ENCODE measurements at regions not wholly inside any gene's neighbourhood (a gene's known extent, or its start where the extent isn't known, plus 50 kb on each side); places are given as distances from the start of the nearest gene placed in this dataset.
"Not testable (repeated sequence)": the region's sequence is repeated elsewhere in the genome, so short reads cannot be mapped to it uniquely, and the experiment has no call there.

DNA sequence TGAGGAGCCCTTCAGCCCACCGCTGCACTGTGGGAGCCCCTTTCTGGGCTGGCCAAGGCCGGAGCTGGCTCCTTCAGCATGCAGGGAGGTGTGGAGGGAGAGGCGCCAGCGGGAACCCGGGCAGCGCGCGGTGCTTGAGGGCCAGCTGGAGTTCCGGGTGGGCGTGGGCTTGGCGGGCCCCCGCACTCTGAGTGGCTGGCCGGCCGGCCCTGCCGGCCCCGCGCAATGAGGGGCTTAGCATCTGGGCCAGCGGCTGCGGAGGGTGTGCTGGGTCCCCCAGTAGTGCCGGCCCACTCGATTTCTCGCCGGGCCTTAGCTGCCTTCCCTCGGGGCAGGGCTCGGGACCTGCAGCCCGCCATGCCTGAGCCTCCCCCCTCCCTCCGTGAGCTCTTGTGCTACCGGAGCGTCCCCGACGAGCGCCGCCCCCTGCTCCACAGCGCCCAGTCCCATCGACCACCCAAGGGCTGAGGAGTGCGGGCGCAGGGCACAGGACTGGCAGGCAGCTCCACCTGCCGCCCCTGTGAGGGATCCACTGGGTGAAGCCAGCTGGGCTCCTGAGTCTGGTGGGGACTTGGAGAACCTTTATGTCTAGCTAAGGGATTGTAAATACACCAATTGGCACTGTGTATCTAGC is 55.0 kb upstream of the DYNC1LI1 start:
- TF ChIP-seq, protein P1, sequence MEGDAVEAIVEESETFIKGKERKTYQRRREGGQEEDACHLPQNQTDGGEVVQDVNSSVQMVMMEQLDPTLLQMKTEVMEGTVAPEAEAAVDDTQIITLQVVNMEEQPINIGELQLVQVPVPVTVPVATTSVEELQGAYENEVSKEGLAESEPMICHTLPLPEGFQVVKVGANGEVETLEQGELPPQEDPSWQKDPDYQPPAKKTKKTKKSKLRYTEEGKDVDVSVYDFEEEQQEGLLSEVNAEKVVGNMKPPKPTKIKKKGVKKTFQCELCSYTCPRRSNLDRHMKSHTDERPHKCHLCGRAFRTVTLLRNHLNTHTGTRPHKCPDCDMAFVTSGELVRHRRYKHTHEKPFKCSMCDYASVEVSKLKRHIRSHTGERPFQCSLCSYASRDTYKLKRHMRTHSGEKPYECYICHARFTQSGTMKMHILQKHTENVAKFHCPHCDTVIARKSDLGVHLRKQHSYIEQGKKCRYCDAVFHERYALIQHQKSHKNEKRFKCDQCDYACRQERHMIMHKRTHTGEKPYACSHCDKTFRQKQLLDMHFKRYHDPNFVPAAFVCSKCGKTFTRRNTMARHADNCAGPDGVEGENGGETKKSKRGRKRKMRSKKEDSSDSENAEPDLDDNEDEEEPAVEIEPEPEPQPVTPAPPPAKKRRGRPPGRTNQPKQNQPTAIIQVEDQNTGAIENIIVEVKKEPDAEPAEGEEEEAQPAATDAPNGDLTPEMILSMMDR (conservative IDR thresholded peaks at IDR 0.05; ENCODE audit: low read depth in 2 of 2), result not testable (repeated sequence)
- TF ChIP-seq ZNF114 (CRISPR knock-in tag; IDR thresholded peaks at IDR 0.05); EZH2 (IDR thresholded peaks at IDR 0.05; ENCODE audit: low read depth, unreplicated experiment); CREB1 (CRISPR knock-in tag; IDR thresholded peaks at IDR 0.05; ENCODE audit: low read depth); POLR2AphosphoS5 (IDR thresholded peaks at IDR 0.05; ENCODE audit: low read depth); STAT1 (IDR thresholded peaks at IDR 0.05; ENCODE audit: unreplicated experiment); EZH2phosphoT487 (IDR thresholded peaks at IDR 0.05; ENCODE audit: unreplicated experiment); JUNB (IDR thresholded peaks at IDR 0.05; ENCODE audit: unreplicated experiment); ZNF331 (CRISPR knock-in tag; IDR thresholded peaks at IDR 0.05; ENCODE audit: low read depth): not testable (repeated sequence)
- TF ChIP-seq, protein P2, sequence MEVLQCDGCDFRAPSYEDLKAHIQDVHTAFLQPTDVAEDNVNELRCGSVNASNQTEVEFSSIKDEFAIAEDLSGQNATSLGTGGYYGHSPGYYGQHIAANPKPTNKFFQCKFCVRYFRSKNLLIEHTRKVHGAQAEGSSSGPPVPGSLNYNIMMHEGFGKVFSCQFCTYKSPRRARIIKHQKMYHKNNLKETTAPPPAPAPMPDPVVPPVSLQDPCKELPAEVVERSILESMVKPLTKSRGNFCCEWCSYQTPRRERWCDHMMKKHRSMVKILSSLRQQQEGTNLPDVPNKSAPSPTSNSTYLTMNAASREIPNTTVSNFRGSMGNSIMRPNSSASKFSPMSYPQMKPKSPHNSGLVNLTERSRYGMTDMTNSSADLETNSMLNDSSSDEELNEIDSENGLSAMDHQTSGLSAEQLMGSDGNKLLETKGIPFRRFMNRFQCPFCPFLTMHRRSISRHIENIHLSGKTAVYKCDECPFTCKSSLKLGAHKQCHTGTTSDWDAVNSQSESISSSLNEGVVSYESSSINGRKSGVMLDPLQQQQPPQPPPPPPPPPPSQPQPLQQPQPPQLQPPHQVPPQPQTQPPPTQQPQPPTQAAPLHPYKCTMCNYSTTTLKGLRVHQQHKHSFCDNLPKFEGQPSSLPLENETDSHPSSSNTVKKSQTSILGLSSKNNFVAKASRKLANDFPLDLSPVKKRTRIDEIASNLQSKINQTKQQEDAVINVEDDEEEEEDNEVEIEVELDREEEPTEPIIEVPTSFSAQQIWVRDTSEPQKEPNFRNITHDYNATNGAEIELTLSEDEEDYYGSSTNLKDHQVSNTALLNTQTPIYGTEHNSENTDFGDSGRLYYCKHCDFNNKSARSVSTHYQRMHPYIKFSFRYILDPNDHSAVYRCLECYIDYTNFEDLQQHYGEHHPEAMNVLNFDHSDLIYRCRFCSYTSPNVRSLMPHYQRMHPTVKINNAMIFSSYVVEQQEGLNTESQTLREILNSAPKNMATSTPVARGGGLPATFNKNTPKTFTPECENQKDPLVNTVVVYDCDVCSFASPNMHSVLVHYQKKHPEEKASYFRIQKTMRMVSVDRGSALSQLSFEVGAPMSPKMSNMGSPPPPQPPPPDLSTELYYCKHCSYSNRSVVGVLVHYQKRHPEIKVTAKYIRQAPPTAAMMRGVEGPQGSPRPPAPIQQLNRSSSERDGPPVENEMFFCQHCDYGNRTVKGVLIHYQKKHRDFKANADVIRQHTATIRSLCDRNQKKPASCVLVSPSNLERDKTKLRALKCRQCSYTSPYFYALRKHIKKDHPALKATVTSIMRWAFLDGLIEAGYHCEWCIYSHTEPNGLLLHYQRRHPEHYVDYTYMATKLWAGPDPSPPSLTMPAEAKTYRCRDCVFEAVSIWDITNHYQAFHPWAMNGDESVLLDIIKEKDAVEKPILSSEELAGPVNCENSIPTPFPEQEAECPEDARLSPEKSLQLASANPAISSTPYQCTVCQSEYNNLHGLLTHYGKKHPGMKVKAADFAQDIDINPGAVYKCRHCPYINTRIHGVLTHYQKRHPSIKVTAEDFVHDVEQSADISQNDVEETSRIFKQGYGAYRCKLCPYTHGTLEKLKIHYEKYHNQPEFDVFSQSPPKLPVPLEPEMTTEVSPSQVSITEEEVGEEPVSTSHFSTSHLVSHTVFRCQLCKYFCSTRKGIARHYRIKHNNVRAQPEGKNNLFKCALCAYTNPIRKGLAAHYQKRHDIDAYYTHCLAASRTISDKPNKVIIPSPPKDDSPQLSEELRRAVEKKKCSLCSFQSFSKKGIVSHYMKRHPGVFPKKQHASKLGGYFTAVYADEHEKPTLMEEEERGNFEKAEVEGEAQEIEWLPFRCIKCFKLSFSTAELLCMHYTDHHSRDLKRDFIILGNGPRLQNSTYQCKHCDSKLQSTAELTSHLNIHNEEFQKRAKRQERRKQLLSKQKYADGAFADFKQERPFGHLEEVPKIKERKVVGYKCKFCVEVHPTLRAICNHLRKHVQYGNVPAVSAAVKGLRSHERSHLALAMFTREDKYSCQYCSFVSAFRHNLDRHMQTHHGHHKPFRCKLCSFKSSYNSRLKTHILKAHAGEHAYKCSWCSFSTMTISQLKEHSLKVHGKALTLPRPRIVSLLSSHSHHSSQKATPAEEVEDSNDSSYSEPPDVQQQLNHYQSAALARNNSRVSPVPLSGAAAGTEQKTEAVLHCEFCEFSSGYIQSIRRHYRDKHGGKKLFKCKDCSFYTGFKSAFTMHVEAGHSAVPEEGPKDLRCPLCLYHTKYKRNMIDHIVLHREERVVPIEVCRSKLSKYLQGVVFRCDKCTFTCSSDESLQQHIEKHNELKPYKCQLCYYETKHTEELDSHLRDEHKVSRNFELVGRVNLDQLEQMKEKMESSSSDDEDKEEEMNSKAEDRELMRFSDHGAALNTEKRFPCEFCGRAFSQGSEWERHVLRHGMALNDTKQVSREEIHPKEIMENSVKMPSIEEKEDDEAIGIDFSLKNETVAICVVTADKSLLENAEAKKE (CRISPR knock-in tag; IDR thresholded peaks at IDR 0.05), result not testable (repeated sequence)
- TF ChIP-seq, protein P3, sequence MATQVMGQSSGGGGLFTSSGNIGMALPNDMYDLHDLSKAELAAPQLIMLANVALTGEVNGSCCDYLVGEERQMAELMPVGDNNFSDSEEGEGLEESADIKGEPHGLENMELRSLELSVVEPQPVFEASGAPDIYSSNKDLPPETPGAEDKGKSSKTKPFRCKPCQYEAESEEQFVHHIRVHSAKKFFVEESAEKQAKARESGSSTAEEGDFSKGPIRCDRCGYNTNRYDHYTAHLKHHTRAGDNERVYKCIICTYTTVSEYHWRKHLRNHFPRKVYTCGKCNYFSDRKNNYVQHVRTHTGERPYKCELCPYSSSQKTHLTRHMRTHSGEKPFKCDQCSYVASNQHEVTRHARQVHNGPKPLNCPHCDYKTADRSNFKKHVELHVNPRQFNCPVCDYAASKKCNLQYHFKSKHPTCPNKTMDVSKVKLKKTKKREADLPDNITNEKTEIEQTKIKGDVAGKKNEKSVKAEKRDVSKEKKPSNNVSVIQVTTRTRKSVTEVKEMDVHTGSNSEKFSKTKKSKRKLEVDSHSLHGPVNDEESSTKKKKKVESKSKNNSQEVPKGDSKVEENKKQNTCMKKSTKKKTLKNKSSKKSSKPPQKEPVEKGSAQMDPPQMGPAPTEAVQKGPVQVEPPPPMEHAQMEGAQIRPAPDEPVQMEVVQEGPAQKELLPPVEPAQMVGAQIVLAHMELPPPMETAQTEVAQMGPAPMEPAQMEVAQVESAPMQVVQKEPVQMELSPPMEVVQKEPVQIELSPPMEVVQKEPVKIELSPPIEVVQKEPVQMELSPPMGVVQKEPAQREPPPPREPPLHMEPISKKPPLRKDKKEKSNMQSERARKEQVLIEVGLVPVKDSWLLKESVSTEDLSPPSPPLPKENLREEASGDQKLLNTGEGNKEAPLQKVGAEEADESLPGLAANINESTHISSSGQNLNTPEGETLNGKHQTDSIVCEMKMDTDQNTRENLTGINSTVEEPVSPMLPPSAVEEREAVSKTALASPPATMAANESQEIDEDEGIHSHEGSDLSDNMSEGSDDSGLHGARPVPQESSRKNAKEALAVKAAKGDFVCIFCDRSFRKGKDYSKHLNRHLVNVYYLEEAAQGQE (IDR thresholded peaks at IDR 0.05; ENCODE audit: unreplicated experiment), result not testable (repeated sequence)
- TF ChIP-seq, protein P4, sequence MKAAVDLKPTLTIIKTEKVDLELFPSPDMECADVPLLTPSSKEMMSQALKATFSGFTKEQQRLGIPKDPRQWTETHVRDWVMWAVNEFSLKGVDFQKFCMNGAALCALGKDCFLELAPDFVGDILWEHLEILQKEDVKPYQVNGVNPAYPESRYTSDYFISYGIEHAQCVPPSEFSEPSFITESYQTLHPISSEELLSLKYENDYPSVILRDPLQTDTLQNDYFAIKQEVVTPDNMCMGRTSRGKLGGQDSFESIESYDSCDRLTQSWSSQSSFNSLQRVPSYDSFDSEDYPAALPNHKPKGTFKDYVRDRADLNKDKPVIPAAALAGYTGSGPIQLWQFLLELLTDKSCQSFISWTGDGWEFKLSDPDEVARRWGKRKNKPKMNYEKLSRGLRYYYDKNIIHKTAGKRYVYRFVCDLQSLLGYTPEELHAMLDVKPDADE (IDR thresholded peaks at IDR 0.05), result not testable (repeated sequence)
